GM12874 (cell line): ENCODE measurements at regions not wholly inside any gene's neighbourhood (a gene's known extent, or its start where the extent isn't known, plus 50 kb on each side); places are given as distances from the start of the nearest gene placed in this dataset.

ENCODE experiments used
- CTCF ChIP-seq: IDR thresholded peaks from 2 replicates; pipeline ENCODE4 v1.5.1; 2011; ENCODE audit warnings: low read depth, mild to moderate bottlenecking, control low read depth, low read length, moderate library complexity; ENCODE audit not compliant: insufficient read depth

DNA sequence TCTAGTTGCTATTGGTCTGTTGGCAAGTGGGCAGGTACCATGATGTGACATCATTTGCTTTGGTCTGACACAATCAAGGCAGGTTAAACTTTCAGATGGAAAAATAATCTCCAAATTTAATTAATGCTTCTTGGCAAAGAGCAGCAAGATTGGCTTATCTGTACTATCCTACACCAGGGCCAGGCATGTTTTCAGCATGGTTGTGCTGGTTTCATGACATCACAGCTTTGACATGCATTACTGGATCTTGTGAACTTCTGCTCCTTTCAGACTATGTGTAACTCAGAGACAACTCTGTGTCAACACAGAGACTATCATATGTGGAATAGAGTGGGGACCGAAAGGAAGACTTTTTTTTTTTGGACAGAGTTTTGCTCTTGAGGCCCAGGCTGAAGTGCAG lies 520.5 kb downstream of the TDRD15 start:
- no peak for TF ChIP-seq CTCF

GRCh38 chr2:21646345-21646744 lies 522.6 kb downstream of the TDRD15 start:
- TF ChIP-seq CTCF = no peak

GRCh38 chr2:21650569-21650968 lies 526.8 kb downstream of the TDRD15 start:
- TF ChIP-seq CTCF = no peak

- TF ChIP-seq CTCF = no peak
Measured at GRCh38 chr2:21655136-21655535, 531.4 kb downstream of the TDRD15 start.

DNA sequence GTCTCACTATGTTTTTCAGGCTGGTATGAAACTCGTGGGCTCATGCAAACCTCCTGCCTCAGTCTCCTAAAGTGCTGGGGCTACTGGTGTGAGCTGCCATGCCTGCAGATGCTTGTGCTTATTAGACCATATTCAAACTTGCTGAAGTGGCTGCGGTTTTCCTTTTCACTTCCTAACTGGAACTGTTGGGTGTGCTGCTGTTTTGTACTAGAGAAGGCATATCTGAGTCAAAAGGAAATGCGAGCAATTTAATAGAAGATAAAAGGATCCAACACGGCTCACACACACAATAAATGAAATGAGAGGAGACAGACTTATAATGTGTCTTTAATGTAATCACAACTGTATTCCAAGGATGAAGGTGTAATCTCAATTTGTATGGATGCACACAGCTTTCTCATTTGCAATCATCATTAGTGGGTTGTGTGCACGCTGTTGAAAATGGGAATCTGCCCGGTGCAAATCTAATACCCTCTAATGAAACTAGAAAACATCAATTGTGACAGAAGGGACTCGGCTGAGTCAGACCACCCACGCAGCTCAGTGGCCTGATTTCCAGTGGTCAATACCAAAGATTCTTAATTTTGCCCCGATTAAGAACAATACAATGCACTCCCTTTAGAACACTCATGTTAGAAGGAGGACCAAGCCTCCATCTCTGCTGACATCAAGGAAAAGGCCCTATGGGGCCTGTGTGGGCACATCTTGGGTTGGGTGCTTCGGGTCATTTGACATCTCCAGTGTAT lies 532.7 kb downstream of the TDRD15 start:
- no peak for TF ChIP-seq CTCF

GRCh38 chr2:21657445-21657844 lies 533.7 kb downstream of the TDRD15 start:
- no peak for TF ChIP-seq CTCF

- no peak for TF ChIP-seq CTCF
Measured at GRCh38 chr2:21658269-21658668, 534.5 kb downstream of the TDRD15 start.
